ENCODE measurements at regions not wholly inside any gene's neighbourhood (a gene's known extent, or its start where the extent isn't known, plus 50 kb on each side); places are given as distances from the start of the nearest gene placed in this dataset.

DNA sequence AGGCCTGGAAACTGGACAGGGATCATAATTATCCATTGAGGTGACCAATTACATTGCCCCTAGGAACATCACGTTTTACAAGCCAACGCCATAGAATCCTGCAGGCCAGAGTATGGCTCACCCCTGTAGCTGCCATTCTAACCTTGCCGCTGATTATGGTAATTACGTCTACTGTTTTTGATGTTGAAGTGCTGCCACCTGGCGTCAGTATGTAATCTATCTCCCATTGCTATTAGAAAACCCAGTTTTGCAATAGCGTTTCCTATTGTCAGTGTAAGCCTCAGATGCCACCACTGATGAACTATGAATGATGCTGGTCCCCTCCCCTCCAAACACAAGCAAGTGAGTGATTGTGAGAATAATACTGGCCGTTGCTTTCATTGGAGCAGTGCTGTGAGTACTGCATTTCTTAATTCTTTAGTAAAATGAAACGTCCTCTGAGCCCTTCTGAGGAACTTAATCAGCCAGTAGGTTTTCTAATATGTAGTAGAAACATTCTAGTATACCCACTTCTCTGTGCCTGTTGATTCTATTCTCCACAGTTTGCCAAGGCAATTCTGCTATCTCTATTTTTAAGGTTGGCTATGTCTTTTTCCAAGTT is 100.5 kb upstream of the NMUR2 start:
- TF ChIP-seq, protein P1, sequence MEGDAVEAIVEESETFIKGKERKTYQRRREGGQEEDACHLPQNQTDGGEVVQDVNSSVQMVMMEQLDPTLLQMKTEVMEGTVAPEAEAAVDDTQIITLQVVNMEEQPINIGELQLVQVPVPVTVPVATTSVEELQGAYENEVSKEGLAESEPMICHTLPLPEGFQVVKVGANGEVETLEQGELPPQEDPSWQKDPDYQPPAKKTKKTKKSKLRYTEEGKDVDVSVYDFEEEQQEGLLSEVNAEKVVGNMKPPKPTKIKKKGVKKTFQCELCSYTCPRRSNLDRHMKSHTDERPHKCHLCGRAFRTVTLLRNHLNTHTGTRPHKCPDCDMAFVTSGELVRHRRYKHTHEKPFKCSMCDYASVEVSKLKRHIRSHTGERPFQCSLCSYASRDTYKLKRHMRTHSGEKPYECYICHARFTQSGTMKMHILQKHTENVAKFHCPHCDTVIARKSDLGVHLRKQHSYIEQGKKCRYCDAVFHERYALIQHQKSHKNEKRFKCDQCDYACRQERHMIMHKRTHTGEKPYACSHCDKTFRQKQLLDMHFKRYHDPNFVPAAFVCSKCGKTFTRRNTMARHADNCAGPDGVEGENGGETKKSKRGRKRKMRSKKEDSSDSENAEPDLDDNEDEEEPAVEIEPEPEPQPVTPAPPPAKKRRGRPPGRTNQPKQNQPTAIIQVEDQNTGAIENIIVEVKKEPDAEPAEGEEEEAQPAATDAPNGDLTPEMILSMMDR (conservative IDR thresholded peaks at IDR 0.05), result peak; percentile 73
- no peak for TF ChIP-seq ZFX (IDR thresholded peaks at IDR 0.05)

Measured in C4-2B (cell line).